Right lobe of liver (tissue), 6 donors: ENCODE measurements at regions not wholly inside any gene's neighbourhood (a gene's known extent, or its start where the extent isn't known, plus 50 kb on each side); places are given as distances from the start of the nearest gene placed in this dataset.
"Not testable (repeated sequence)": the region's sequence is repeated elsewhere in the genome, so short reads cannot be mapped to it uniquely, and the experiment has no call there.

Experiments
- ATAC-seq, 4 donors: fragments of 200-7000 bp; cut with Tn5 transposase; one replicate each; pipeline ENCODE4 v1.9.1; 2020; ENCODE audit warnings: mild to moderate bottlenecking in 4 of 4, moderate library complexity in 4 of 4
- DNase-seq, 3 donors: peaks; one replicate each; pipeline ENCODE4 v3.0.0-alpha.2; 2020
- H3K27ac ChIP-seq, 3 donors: fragments of 200-600 bp; one replicate each; pipeline ENCODE4 v1.8.0; 2022
- H3K27me3 ChIP-seq, 2 donors: fragments of 200-600 bp; one replicate each; pipeline ENCODE4 v1.8.0; 2022
- H3K36me3 ChIP-seq, 4 donors: fragments of 200-600 bp; sonication (generic) in 1 of 4; one replicate each; pipeline versions ENCODE4 v1.5.1 to v1.8.0; 2017 to 2022; ENCODE audit warnings: control low read depth in 1 of 4
- H3K4me1 ChIP-seq, 4 donors: fragments of 200-600 bp; sonication (generic) in 1 of 4; one replicate each; pipeline versions ENCODE4 v1.5.1 to v1.8.0; 2017 to 2022; ENCODE audit warnings: control low read depth in 1 of 4
- H3K4me3 ChIP-seq, 3 donors: fragments of 200-600 bp; one replicate each; pipeline ENCODE4 v1.8.0; 2022
- H3K9me3 ChIP-seq, 4 donors: fragments of 200-600 bp; sonication (generic) in 1 of 4; one replicate each; pipeline versions ENCODE4 v1.5.1 to v1.8.0; 2017 to 2022; ENCODE audit warnings: control low read depth in 1 of 4
- CTCF ChIP-seq, 4 donors: fragments of 200-600 bp in 3 of 4; fragments of 450-650 bp in 1 of 4; IDR thresholded peaks; one replicate each; pipeline versions ENCODE4 v1.5.1 to v1.8.0; 2016 to 2022; ENCODE audit warnings: antibody characterized with exemption in 4 of 4, mild to moderate bottlenecking in 2 of 4
- POLR2A ChIP-seq: fragments of 450-650 bp; IDR thresholded peaks from one replicate; pipeline ENCODE4 v1.6.1; 2017; ENCODE audit warnings: antibody characterized with exemption, mild to moderate bottlenecking
- whole genome bisulfite sequencing: methylation state at CpG from one replicate; pipeline ENCODE4 v1.1.6; 2018; ENCODE audit warnings: low coverage, low lambda C conversion rate; ENCODE audit not compliant: insufficient coverage; ENCODE audit errors: missing lambda C conversion rate; 5-methylcytosine and 5-hydroxymethylcytosine counted together
- intact Hi-C, 2 donors: fragments of 100-400 bp; cut with DNase I; formaldehyde crosslinking; loops; one replicate each; pipeline versions ENCODE4 v1.11.2 to v1.14.1; 2022
- donor health status: DM: no; HTN: yes; CAD: no.
- donor health status: DM: no; HTN: no; CAD: no.
- donor health status: DM: no; HTN: no; CAD: no.
- donor health status: DM: no; HTN: yes; CAD: no.
- donor health status: DM: no; HTN: yes; CAD: no.

GRCh38 chr13:58953638-58954037 lies 1210.1 kb downstream of the DIAPH3 start:
- ATAC-seq (no peak), DNase-seq (no peak)
- 23% methylated on average over 1 of the region's 1 CpG for WGBS

GRCh38 chr13:58955546-58956385 lies 1208.0 kb downstream of the DIAPH3 start:
- H3K27me3 ChIP-seq: no peaks in the 10 kb centered on the region
- no peaks in the 10 kb centered on the region for H3K9me3 ChIP-seq
- no peak for DNase-seq
- intact Hi-C loops: no loop called here
- no peaks in the 10 kb centered on the region for H3K36me3 ChIP-seq
- no peak overlapping the region for H3K4me3 ChIP-seq
- H3K4me1 ChIP-seq: no peaks in the 10 kb centered on the region
- no peak for TF ChIP-seq POLR2A
- no peak for TF ChIP-seq CTCF (IDR thresholded peaks at IDR 0.05)
- no peak overlapping the region for H3K27ac ChIP-seq
- ATAC-seq: no peak
- 62% methylated on average over 6 of the region's 7 CpGs for WGBS

More at GRCh38 chr13:58953638-58954037, 1210.1 kb downstream of the DIAPH3 start:
- Histone ChIP-seq H3K9me3 (no peaks in the 10 kb centered on the region), H3K27ac (no peak overlapping the region), H3K4me3 (no peak overlapping the region), H3K27me3 (no peaks in the 10 kb centered on the region), H3K4me1 (no peaks in the 10 kb centered on the region), H3K36me3 (no peaks in the 10 kb centered on the region)
- intact Hi-C loops: no loop called here
- TF ChIP-seq CTCF (IDR thresholded peaks at IDR 0.05) (no peak), POLR2A (no peak)

GRCh38 chr13:58958097-58958496 lies 1205.6 kb downstream of the DIAPH3 start:
- DNase-seq, H3K9me3 ChIP-seq, intact Hi-C loops, H3K4me1 ChIP-seq, H3K27me3 ChIP-seq, H3K36me3 ChIP-seq, H3K4me3 ChIP-seq, H3K27ac ChIP-seq, ATAC-seq: not testable (repeated sequence)
- no CpG with 5 or more reads among the region's 22 CpGs for WGBS

GRCh38 chr13:58960888-58961287 lies 1202.8 kb downstream of the DIAPH3 start:
- ATAC-seq (no peak), DNase-seq (no peak)
- no peak for TF ChIP-seq POLR2A
- peak in 1 of 4 donors; percentile 9 for TF ChIP-seq CTCF (IDR thresholded peaks at IDR 0.05)
- Histone ChIP-seq H3K9me3 (no peaks in the 10 kb centered on the region), H3K36me3 (no peaks in the 10 kb centered on the region), H3K27ac (no peak overlapping the region), H3K4me3 (no peak overlapping the region), H3K27me3 (no peaks in the 10 kb centered on the region), H3K4me1 (no peaks in the 10 kb centered on the region)
- intact Hi-C loops: no loop called here
- 63% methylated on average over 2 of the region's 2 CpGs for WGBS

- no peak overlapping the region for H3K4me3 ChIP-seq
- H3K27me3 ChIP-seq: no peaks in the 10 kb centered on the region
- 68% methylated on average over 2 of the region's 2 CpGs for WGBS
- ATAC-seq: no peak
- H3K4me1 ChIP-seq: no peaks in the 10 kb centered on the region
- TF ChIP-seq CTCF (IDR thresholded peaks at IDR 0.05) (no peak), POLR2A (no peak)
- H3K27ac ChIP-seq: no peak overlapping the region
- H3K36me3 ChIP-seq: no peaks in the 10 kb centered on the region
- DNase-seq: no peak
- H3K9me3 ChIP-seq: no peaks in the 10 kb centered on the region
- intact Hi-C loops: no loop called here
These were observed 1200.4 kb downstream of the DIAPH3 start for GRCh38 chr13:58963321-58963720.
